ENCODE measurements at regions not wholly inside any gene's neighbourhood (a gene's known extent, or its start where the extent isn't known, plus 50 kb on each side); places are given as distances from the start of the nearest gene placed in this dataset.
A peak's percentile ranks its signal among the peaks of the same experiment; 100 is the strongest.
"Not testable (repeated sequence)": the region's sequence is repeated elsewhere in the genome, so short reads cannot be mapped to it uniquely, and the experiment has no call there.

GRCh38 chr16:29198231-29198630 lies 208.3 kb downstream of the NPIPB11 start:
- DNase-seq (ENCODE audit: low spot score in 2 of 2) = no peak
- WGBS, 2 donors = 89 to 94% methylated on average over 4 of the region's 4 CpGs
- Histone ChIP-seq H3K27me3 (no peaks in the 10 kb centered on the region), H3K4me1 (peaks cover 0 to 40% (median 0%) of the 10 kb centered on the region in 4 donors), H3K27ac (no peak overlapping the region), H3K36me3 (no peaks in the 10 kb centered on the region), H3K4me3 (no peak overlapping the region), H3K9me3 (no peaks in the 10 kb centered on the region)
- TF ChIP-seq POLR2A (IDR thresholded peaks at IDR 0.05) (no peak), EP300 (IDR thresholded peaks at IDR 0.05) (no peak), CTCF (IDR thresholded peaks at IDR 0.05) (no peak)

- DNase-seq (ENCODE audit: low spot score in 2 of 2); H3K9me3 ChIP-seq; H3K27ac ChIP-seq; H3K27me3 ChIP-seq; H3K4me3 ChIP-seq; H3K36me3 ChIP-seq: not testable (repeated sequence)
- WGBS, 2 donors = 81 to 90% methylated on average over 5 of the region's 5 CpGs
- peaks cover 0 to 35% (median 0%) of the 10 kb centered on the region in 4 donors for H3K4me1 ChIP-seq
Observed at GRCh38 chr16:29197494-29198100, 208.9 kb downstream of the NPIPB11 start.

GRCh38 chr16:29196746-29197145 lies 209.8 kb downstream of the NPIPB11 start:
- WGBS, 2 donors = 68 to 74% methylated on average over 1 of the region's 1 CpG
- H3K4me1 ChIP-seq = peaks cover 0 to 29% (median 0%) of the 10 kb centered on the region in 4 donors
- H3K4me3 ChIP-seq; DNase-seq (ENCODE audit: low spot score in 2 of 2); H3K36me3 ChIP-seq; H3K9me3 ChIP-seq; H3K27ac ChIP-seq; H3K27me3 ChIP-seq: not testable (repeated sequence)

GRCh38 chr16:29195116-29195872 lies 210.4 kb downstream of the LAT start:
- TF ChIP-seq EP300 (IDR thresholded peaks at IDR 0.05) = peak in 1 of 2 donors; percentile 52
- not testable (repeated sequence) for H3K27me3 ChIP-seq; H3K4me3 ChIP-seq; H3K9me3 ChIP-seq; DNase-seq (ENCODE audit: low spot score in 2 of 2); H3K36me3 ChIP-seq
- Histone ChIP-seq H3K27ac (peak overlapping the region; percentile 13 to 78 (median 49)), H3K4me1 (peaks cover 0 to 17% (median 0%) of the 10 kb centered on the region in 4 donors)
- WGBS, 2 donors = 29 to 33% methylated on average over 19 of the region's 19 CpGs

GRCh38 chr16:29194185-29194844 lies 209.5 kb downstream of the LAT start:
- 82% methylated on average over 14 to 16 of the region's 21 CpGs for WGBS, 2 donors
- H3K4me3 ChIP-seq; H3K36me3 ChIP-seq; H3K9me3 ChIP-seq; DNase-seq (ENCODE audit: low spot score in 2 of 2); H3K4me1 ChIP-seq; H3K27me3 ChIP-seq: not testable (repeated sequence)
- H3K27ac ChIP-seq = peak overlapping the region in 1 of 4 donors; percentile 71

- H3K36me3 ChIP-seq; H3K27me3 ChIP-seq; H3K9me3 ChIP-seq; H3K27ac ChIP-seq; DNase-seq (ENCODE audit: low spot score in 2 of 2); H3K4me1 ChIP-seq; H3K4me3 ChIP-seq: not testable (repeated sequence)
- WGBS, 2 donors = 70 to 71% methylated on average over 12 to 13 of the region's 13 CpGs
Observed at GRCh38 chr16:29193634-29194033, 208.8 kb downstream of the LAT start.

- not testable (repeated sequence) for H3K27me3 ChIP-seq; H3K4me3 ChIP-seq; H3K4me1 ChIP-seq; H3K9me3 ChIP-seq; DNase-seq (ENCODE audit: low spot score in 2 of 2); H3K36me3 ChIP-seq; H3K27ac ChIP-seq
- WGBS, 2 donors = 74 to 82% methylated on average over 14 of the region's 14 CpGs
Observed at GRCh38 chr16:29193248-29193574, 208.4 kb downstream of the LAT start.

Measured in tibial nerve (tissue), 4 donors.